H9 (cell line): ENCODE measurements at regions not wholly inside any gene's neighbourhood (a gene's known extent, or its start where the extent isn't known, plus 50 kb on each side); places are given as distances from the start of the nearest gene placed in this dataset.
A peak's percentile ranks its signal among the peaks of the same experiment; 100 is the strongest.

Source experiments
- DNase-seq: peaks from one replicate; pipeline ENCODE4 v3.0.0-alpha.2; 2017
- H2AFZ ChIP-seq: one replicate; pipeline ENCODE4 v1.6.1; 2013; ENCODE audit warnings: mild to moderate bottlenecking, low read length, control low read depth, moderate library complexity
- H2AK5ac ChIP-seq: 2 replicates; pipeline ENCODE4 v1.6.1; 2013; ENCODE audit warnings: low read length, control low read depth, mixed read lengths; ENCODE audit not compliant: insufficient read length
- H2BK120ac ChIP-seq: one replicate; pipeline ENCODE4 v1.6.1; 2013; ENCODE audit warnings: low read depth, mild to moderate bottlenecking, low read length, control low read depth, inconsistent platforms; ENCODE audit not compliant: poor library complexity, severe bottlenecking
- H2BK12ac ChIP-seq: 2 replicates; pipeline ENCODE4 v1.6.1; 2013; ENCODE audit warnings: low read length, control low read depth, mixed read lengths, low read depth; ENCODE audit not compliant: insufficient read length
- H2BK15ac ChIP-seq: 2 replicates; pipeline ENCODE4 v1.6.1; 2013; ENCODE audit warnings: low read depth, low read length, control low read depth
- H2BK20ac ChIP-seq: one replicate; pipeline ENCODE4 v1.6.1; 2013; ENCODE audit warnings: low read depth, mild to moderate bottlenecking, low read length, control low read depth, inconsistent platforms; ENCODE audit not compliant: poor library complexity, severe bottlenecking
- H2BK5ac ChIP-seq: 2 replicates; pipeline ENCODE4 v1.6.1; 2013; ENCODE audit warnings: low read length, control low read depth, mixed read lengths; ENCODE audit not compliant: insufficient read length
- H3K14ac ChIP-seq: 2 replicates; pipeline ENCODE4 v1.6.1; 2013; ENCODE audit warnings: low read length, control low read depth; ENCODE audit not compliant: insufficient read depth
- H3K18ac ChIP-seq: 2 replicates; pipeline ENCODE4 v1.6.1; 2013; ENCODE audit warnings: low read depth, mild to moderate bottlenecking, mixed read lengths, low read length, control low read depth; ENCODE audit not compliant: insufficient read length
- H3K23ac ChIP-seq: 2 replicates; pipeline ENCODE4 v1.6.1; 2013; ENCODE audit warnings: low read length, control low read depth, mixed read lengths, low read depth; ENCODE audit not compliant: insufficient read length
- H3K23me2 ChIP-seq: 2 replicates; pipeline ENCODE4 v1.6.1; 2013; ENCODE audit warnings: low read depth, mild to moderate bottlenecking, mixed read lengths, low read length, control low read depth; ENCODE audit not compliant: insufficient read length, poor library complexity, severe bottlenecking
- H3K27ac ChIP-seq: 2 replicates; pipeline ENCODE4 v1.5.1; 2013; ENCODE audit warnings: low read length, control low read depth, mixed read lengths, low read depth; ENCODE audit not compliant: insufficient read length
- H3K27me3 ChIP-seq: 2 replicates; pipeline ENCODE4 v1.6.1; 2013; ENCODE audit warnings: low read length, control low read depth, inconsistent platforms; ENCODE audit not compliant: insufficient read depth
- H3K4ac ChIP-seq: 2 replicates; pipeline ENCODE4 v1.6.1; 2013; ENCODE audit warnings: low read depth, mild to moderate bottlenecking, control low read depth, inconsistent platforms, low read length, moderate library complexity
- H3K4me1 ChIP-seq: 2 replicates; pipeline ENCODE4 v1.6.1; 2013; ENCODE audit warnings: low read length, control low read depth, inconsistent platforms; ENCODE audit not compliant: insufficient read depth
- H3K4me2 ChIP-seq: 2 replicates; pipeline ENCODE4 v1.6.1; 2013; ENCODE audit warnings: low read length, control low read depth, mixed read lengths; ENCODE audit not compliant: insufficient read length, insufficient read depth
- H3K56ac ChIP-seq: 2 replicates; pipeline ENCODE4 v1.6.1; 2013; ENCODE audit warnings: low read depth, mild to moderate bottlenecking, mixed read lengths, low read length, control low read depth; ENCODE audit not compliant: insufficient read length
- H3K79me1 ChIP-seq: 2 replicates; pipeline ENCODE4 v1.6.1; 2013; ENCODE audit warnings: low read depth, mild to moderate bottlenecking, moderate library complexity, low read length, control low read depth, inconsistent platforms; ENCODE audit not compliant: insufficient read depth, poor library complexity, severe bottlenecking
- H3K79me2 ChIP-seq: 2 replicates; pipeline ENCODE4 v1.6.1; 2013; ENCODE audit warnings: low read length, control low read depth, inconsistent platforms; ENCODE audit not compliant: insufficient read depth
- H3K9ac ChIP-seq: 2 replicates; pipeline ENCODE4 v1.6.1; 2013; ENCODE audit warnings: low read length, control low read depth, mixed read lengths; ENCODE audit not compliant: insufficient read length; ENCODE audit errors: extremely low read depth
- H3K9me3 ChIP-seq: one replicate; pipeline ENCODE4 v1.6.1; 2013; ENCODE audit warnings: low read depth, low read length, inconsistent platforms; ENCODE audit not compliant: control insufficient read depth
- H3T11ph ChIP-seq: one replicate; pipeline ENCODE4 v1.6.1; 2013; ENCODE audit warnings: mild to moderate bottlenecking, low read length, control low read depth, inconsistent platforms
- H4K20me1 ChIP-seq: one replicate; pipeline ENCODE4 v1.6.1; 2013; ENCODE audit not compliant: control insufficient read depth, insufficient read length, insufficient read depth
- H4K5ac ChIP-seq: 2 replicates; pipeline ENCODE4 v1.6.1; 2013; ENCODE audit warnings: low read depth, mild to moderate bottlenecking, mixed read lengths, low read length, control low read depth; ENCODE audit not compliant: insufficient read length
- H4K8ac ChIP-seq: replicated peaks from 2 replicates; pipeline ENCODE4 v1.6.1; 2013; ENCODE audit warnings: low read length, control low read depth, mixed read lengths, low read depth; ENCODE audit not compliant: insufficient read length
- H4K91ac ChIP-seq: 2 replicates; pipeline ENCODE4 v1.6.1; 2013; ENCODE audit warnings: low read depth, mild to moderate bottlenecking, moderate library complexity, mixed read lengths, low read length, control low read depth; ENCODE audit not compliant: insufficient read length
- H3K27ac Mint-ChIP-seq, 3 experiments: 2 replicates in 2 of 3; 3 replicates in 1 of 3; pipeline ENCODE4 v1.8.0; 2020 to 2021; ENCODE audit warnings: mixed read lengths in 3 of 3, mild to moderate bottlenecking in 1 of 3, moderate library complexity in 1 of 3
- H3K27me3 Mint-ChIP-seq: 2 replicates; pipeline ENCODE4 v1.8.0; 2021; ENCODE audit warnings: low read depth, mild to moderate bottlenecking, moderate library complexity, mixed read lengths
- H3K36me3 Mint-ChIP-seq, 3 experiments: 2 replicates in 2 of 3; 3 replicates in 1 of 3; pipeline ENCODE4 v1.8.0; 2020 to 2021; ENCODE audit warnings: low read depth in 3 of 3, mixed read lengths in 3 of 3; ENCODE audit not compliant: insufficient read depth in 1 of 3
- H3K4me1 Mint-ChIP-seq, 2 experiments: 2 replicates each; pipeline ENCODE4 v1.8.0; 2020; ENCODE audit warnings: mixed read lengths in 2 of 2
- H3K4me3 Mint-ChIP-seq, 2 experiments: 2 replicates in 1 of 2; 3 replicates in 1 of 2; pipeline ENCODE4 v1.8.0; 2020 to 2021; ENCODE audit warnings: mild to moderate bottlenecking in 2 of 2, mixed read lengths in 2 of 2, moderate library complexity in 1 of 2
- H3K9me3 Mint-ChIP-seq, 2 experiments: 2 replicates in 1 of 2; 3 replicates in 1 of 2; pipeline ENCODE4 v1.8.0; 2020; ENCODE audit warnings: mild to moderate bottlenecking in 2 of 2, mixed read lengths in 2 of 2, moderate library complexity in 1 of 2
- WGBS: extraction: QIAGEN DNeasy Blood & Tissue Kit; methylation state at CpG from one replicate; pipeline ENCODE4 v1.1.7; 2013; ENCODE audit warnings: missing lambda C conversion rate, low lambda C conversion rate, mixed read lengths; ENCODE audit not compliant: insufficient read length; ENCODE audit errors: extremely low coverage; 5-methylcytosine and 5-hydroxymethylcytosine counted together
- TF ChIP-seq, protein P1 (sequence below): fragments of 200-600 bp; sonication (generic); conservative IDR thresholded peaks from 3 replicates; pipeline ENCODE4 v1.8.0; 2021; ENCODE audit warnings: antibody characterized with exemption, mild to moderate bottlenecking

- H3K56ac ChIP-seq, result no peak overlapping the region
- Mint-ChIP-seq H3K4me1 (peaks cover 5 to 7% of the 10 kb centered on the region in 2 experiments), H3K27ac (no peak overlapping the region), H3K4me3 (no peak overlapping the region), H3K27me3 (no peaks in the 10 kb centered on the region), H3K36me3 (no peaks in the 10 kb centered on the region), H3K9me3 (peaks cover 0 to 2% of the 10 kb centered on the region in 2 experiments; a peak in 1 of 5 replicates)
- no peaks in the 10 kb centered on the region for H3K4me1 ChIP-seq
- no peak for DNase-seq
- H2BK5ac ChIP-seq, result no peak overlapping the region
- no peaks in the 10 kb centered on the region for H3K23me2 ChIP-seq
- H3K4ac ChIP-seq, result no peak overlapping the region
- no peaks in the 10 kb centered on the region for H4K20me1 ChIP-seq
- no peak overlapping the region for H2AFZ ChIP-seq
- H2BK15ac ChIP-seq, result no peak overlapping the region
- H3K27me3 ChIP-seq, result no peaks in the 10 kb centered on the region
- no peak overlapping the region for H2BK12ac ChIP-seq
- H3K9ac ChIP-seq, result no peak overlapping the region
- no peak overlapping the region for H4K8ac ChIP-seq
- WGBS, result no CpG with 5 or more reads among the region's 1 CpG
- H3T11ph ChIP-seq, result no peak overlapping the region
- H2BK20ac ChIP-seq, result no peak overlapping the region
- H3K18ac ChIP-seq, result no peak overlapping the region
- no peak overlapping the region for H3K23ac ChIP-seq
- H3K14ac ChIP-seq, result no peak overlapping the region
- TF ChIP-seq, protein P1, sequence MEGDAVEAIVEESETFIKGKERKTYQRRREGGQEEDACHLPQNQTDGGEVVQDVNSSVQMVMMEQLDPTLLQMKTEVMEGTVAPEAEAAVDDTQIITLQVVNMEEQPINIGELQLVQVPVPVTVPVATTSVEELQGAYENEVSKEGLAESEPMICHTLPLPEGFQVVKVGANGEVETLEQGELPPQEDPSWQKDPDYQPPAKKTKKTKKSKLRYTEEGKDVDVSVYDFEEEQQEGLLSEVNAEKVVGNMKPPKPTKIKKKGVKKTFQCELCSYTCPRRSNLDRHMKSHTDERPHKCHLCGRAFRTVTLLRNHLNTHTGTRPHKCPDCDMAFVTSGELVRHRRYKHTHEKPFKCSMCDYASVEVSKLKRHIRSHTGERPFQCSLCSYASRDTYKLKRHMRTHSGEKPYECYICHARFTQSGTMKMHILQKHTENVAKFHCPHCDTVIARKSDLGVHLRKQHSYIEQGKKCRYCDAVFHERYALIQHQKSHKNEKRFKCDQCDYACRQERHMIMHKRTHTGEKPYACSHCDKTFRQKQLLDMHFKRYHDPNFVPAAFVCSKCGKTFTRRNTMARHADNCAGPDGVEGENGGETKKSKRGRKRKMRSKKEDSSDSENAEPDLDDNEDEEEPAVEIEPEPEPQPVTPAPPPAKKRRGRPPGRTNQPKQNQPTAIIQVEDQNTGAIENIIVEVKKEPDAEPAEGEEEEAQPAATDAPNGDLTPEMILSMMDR, result peak; percentile 77
- H3K9me3 ChIP-seq, result no peaks in the 10 kb centered on the region
- H3K27ac ChIP-seq, result no peak overlapping the region
- no peak overlapping the region for H4K91ac ChIP-seq
- no peak overlapping the region for H2AK5ac ChIP-seq
- H3K79me1 ChIP-seq, result no peaks in the 10 kb centered on the region
- no peaks in the 10 kb centered on the region for H3K79me2 ChIP-seq
- H4K5ac ChIP-seq, result no peak overlapping the region
- no peak overlapping the region for H3K4me2 ChIP-seq
- no peak overlapping the region for H2BK120ac ChIP-seq
Measured at GRCh38 chr3:148202386-148202785, 495.3 kb upstream of the AGTR1 start.
